Stimulated activated CD4-positive, alpha-beta T cell treated with anti-CD3 and anti-CD28 coated beads, Interleukin-15, amount 100 ng/mL, for 48 hours (primary cell): ENCODE measurements at regions not wholly inside any gene's neighbourhood (a gene's known extent, or its start where the extent isn't known, plus 50 kb on each side); places are given as distances from the start of the nearest gene placed in this dataset.
A peak's percentile ranks its signal among the peaks of the same experiment; 100 is the strongest.

Source experiments
- DNase-seq, 2 donors: peaks; one replicate each; pipeline ENCODE4 v3.0.0-alpha.2; 2020; ENCODE audit warnings: low read depth in 2 of 2

GRCh38 chr2:204325468-204325867 is 219.8 kb upstream of the PARD3B start:
- peak; percentile 1 to 33 for DNase-seq

GRCh38 chr2:204328373-204328772 is 216.9 kb upstream of the PARD3B start:
- no peak for DNase-seq

DNA sequence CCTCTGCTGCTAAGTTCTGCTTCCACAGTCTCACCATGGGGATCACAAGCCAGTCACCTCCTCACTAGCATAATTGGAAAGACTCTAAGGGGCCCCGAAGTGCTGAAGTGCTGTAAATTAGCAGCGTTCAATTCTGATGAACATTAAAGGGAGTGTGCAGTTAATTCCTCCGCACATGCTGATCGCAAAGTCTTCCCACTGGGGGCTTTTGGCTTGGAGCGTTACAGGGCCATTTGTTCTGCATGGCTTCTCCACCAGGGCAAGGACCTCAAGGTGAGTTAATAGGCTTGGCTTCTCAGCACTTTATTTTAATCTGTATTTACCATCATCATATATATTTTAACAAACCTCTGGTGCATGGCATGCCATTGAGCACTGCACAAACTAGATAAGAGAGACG is 216.3 kb upstream of the PARD3B start:
- no peak for DNase-seq

DNA sequence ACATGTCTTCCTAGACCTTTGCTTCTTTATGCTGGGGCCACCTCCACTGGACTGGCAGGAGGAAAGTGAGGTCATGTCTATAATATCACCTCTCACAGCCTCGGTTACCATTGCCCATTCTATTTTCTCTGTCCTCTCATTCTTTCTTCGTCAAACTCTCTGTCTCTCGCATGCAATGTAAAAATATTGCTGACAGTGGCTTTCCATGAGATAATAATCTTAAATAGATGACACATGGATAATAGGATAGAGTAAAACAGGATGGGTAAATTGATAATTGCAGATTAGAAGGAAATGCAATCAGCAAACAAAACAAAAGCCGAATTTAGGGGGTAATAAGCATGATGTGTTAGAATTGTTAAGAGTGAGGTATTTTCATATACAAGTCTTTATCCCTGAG is 215.7 kb upstream of the PARD3B start:
- no peak for DNase-seq

DNA sequence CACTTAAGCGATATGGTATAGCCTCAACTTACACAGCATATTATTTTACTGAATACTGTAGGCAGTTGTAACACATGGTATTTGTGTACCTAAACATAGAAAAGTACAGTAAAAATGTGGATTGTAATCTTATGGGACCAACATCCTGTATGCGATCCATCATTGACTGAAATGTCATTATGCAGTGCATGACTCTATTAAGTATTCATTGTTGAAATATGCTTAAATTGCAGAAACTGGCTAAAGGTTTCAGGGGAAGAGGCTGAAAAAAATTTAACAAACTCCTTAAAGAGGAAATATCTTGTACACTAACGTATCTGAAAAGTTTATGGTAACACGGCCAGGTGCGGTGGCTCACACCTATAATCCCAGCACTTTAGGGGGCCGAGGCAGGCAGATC is 214.1 kb upstream of the PARD3B start:
- no peak for DNase-seq

GRCh38 chr2:204331988-204332387 is 213.3 kb upstream of the PARD3B start:
- DNase-seq, result no peak

- DNase-seq, result no peak
Measured at GRCh38 chr2:204332706-204333105, 212.6 kb upstream of the PARD3B start.

DNA sequence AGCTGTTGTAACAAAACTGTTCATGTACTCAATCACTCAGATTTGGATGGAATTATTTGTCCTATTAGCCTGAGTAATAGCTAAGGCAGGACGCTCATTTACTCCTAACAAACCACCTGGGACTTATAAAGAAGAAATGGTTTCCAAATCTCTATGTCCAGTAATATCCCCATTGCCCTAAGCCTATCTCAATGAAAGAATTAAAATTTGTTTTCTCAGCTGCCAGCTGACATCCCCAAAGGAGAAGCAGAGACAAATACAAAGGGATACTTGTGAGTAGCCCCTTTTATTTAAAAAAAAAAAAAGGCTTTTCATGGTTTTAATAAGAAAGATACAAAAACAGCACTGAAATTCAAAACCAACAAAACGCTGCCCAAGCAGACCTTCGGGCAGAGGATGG is 211.4 kb upstream of the PARD3B start:
- DNase-seq, result no peak

- DNase-seq, result no peak
Measured at GRCh38 chr2:204335451-204336058, 209.7 kb upstream of the PARD3B start.

DNA sequence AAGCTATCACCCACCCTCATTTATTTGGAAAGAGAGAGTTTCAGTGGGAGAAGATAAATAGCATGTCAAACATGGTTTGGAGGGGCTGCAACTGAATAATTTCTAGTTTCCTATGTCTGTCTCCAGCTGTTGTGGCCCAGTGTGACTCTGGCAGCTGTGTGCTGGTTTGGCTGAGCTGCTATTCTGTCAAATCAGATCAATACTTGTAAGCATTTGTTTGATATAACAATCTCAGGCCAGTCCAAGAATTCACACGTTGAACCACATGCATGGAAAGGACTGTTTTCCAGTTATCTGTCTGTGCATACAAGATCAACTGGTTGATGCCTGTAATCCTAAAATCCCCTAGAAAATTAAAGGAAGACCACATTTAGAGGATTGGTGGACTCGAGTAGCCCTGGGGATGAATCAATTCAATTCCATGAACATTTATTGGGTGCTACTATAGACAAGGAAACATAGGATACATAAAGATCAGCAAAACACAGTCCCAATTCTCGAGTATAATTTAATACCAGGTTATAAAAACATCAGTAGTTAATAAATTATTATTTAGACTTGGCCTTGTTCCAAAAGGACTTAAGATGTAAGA is 209.0 kb upstream of the PARD3B start:
- no peak for DNase-seq

- DNase-seq, result no peak
Measured at GRCh38 chr2:204337638-204338037, 207.6 kb upstream of the PARD3B start.

- DNase-seq, result no peak
Measured at GRCh38 chr2:204339212-204339715, 206.0 kb upstream of the PARD3B start.

DNA sequence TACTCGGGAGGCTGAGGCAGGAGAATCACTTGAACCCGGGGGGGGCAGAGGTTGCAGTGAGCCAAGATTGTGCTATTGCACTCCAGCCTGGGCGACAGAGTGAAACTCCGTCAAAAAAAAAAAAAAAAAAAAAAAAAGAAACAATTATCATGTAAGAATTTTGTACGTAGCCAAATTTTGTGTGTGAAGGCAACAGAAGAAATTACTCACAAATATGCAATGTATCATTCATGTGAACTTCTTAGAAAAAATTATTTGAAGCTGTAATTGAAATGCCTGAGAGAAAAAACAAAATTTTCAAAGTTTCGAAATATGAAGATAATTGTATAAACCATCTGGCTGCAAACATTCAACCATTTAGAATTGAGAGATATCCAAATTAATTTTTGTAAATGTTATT is 204.8 kb upstream of the PARD3B start:
- no peak for DNase-seq

GRCh38 chr2:204341887-204342276 is 203.4 kb upstream of the PARD3B start:
- DNase-seq, result no peak

DNA sequence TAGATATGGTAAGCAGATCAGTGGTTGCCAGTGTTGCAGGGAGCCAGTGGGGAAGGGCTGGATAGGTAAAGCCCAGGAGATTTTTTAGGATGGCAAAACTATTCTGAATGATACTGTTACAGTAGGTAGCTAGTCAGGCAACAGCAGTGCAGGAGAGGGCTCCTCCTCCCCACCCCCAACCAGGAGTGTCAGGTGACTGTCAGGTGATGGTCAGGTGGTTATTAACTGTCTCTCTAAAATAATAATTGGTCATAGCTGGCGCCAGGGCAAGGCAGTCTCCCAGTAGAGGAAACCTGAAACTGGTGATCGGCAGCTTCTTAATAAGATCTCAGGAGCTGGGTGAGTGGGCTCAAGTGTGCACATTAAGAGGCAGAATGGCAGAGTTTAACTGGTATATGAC is 201.6 kb upstream of the PARD3B start:
- no peak for DNase-seq

DNA sequence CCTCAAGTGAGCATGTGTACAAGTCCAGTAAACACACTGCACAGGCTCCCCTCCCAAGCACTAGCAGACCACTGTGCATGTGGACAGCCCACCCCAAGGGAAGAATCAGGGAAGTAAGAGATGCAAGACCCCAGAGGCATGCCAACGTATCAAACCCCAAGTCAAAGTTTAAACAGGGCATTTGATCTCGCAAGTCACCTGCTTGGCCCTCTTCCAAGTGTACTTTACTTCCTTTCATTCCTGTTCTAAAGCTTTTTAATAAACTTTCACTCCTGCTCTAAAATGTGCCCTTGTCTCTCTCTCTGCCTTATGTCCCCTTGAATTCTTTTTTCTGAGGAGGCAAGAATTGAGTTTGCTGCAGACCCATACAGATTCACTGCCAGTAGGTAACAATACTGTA is 201.2 kb upstream of the PARD3B start:
- no peak for DNase-seq

DNA sequence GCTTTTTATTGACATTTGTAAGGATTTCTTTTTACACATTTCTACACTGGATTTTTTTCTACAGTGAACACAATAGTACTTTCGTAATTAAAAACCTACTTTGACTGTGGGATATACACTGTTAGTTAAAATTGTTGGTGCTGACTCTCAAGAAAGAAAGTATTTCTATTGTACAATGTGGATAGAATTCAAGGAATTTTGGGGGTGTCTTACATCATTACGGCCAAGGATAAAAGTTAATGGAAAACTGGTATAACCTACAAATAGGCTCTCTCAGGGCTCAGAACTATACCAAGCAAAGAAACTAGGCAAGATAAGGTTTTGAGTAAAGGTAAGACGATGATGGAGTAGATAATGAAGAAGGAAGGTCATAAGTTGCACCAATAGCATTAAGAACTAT is 198.4 kb upstream of the PARD3B start:
- DNase-seq, result no peak

GRCh38 chr2:204353823-204354222 is 191.5 kb upstream of the PARD3B start:
- DNase-seq, result no peak

DNA sequence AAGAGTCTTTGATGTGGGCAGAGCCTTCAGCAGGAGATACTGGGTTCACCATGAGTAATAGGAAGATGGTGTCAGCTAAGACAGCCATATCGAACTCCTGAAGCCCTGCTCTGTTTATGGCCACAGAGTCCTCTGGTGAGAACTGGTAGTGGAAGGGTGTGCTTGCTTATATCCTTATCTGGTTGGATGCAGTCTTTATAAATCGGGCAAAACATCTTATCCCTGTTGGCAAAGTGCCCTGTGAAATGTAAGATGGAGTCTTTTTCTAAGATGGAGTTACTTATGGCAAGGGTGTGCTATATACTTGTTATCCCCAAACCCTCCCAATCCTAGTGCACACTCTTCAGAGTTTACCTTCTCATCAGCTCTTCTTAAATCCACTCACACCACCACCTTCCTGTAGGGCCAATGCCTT is 190.8 kb upstream of the PARD3B start:
- DNase-seq, result no peak

- no peak for DNase-seq
Measured at GRCh38 chr2:204355688-204356087, 189.6 kb upstream of the PARD3B start.

GRCh38 chr2:204356151-204356641 is 189.1 kb upstream of the PARD3B start:
- no peak for DNase-seq

DNA sequence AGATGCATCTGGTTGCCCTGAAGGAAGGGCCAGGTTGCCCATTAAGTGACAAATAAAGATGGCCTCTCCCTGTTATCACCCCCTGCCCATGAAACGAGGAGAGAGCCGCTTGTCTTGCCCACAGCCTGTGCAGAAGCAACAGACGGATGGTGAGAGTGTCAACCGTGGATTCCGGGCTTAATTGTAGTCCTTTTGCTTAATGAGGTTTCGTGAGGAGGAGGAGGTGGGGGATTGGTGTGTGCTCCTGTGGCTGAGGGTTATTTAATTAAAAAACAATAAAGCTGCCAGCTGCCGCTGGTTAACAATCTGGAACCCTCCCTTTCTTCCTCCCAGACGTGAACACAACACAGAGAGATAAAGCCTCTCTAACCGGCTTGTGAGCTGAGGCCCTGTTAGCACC is 188.0 kb upstream of the PARD3B start:
- DNase-seq, result no peak

- no peak for DNase-seq
Measured at GRCh38 chr2:204359076-204359475, 186.2 kb upstream of the PARD3B start.
